HG02852 (cell line): ENCODE measurements at regions not wholly inside any gene's neighbourhood (a gene's known extent, or its start where the extent isn't known, plus 50 kb on each side); places are given as distances from the start of the nearest gene placed in this dataset.

Source experiments
- ATAC-seq: cut with Tn5 transposase; IDR thresholded peaks from one replicate; pipeline ENCODE4 v1.9.1; 2021; ENCODE audit warnings: mild to moderate bottlenecking, moderate library complexity; ENCODE audit not compliant: unreplicated experiment

DNA sequence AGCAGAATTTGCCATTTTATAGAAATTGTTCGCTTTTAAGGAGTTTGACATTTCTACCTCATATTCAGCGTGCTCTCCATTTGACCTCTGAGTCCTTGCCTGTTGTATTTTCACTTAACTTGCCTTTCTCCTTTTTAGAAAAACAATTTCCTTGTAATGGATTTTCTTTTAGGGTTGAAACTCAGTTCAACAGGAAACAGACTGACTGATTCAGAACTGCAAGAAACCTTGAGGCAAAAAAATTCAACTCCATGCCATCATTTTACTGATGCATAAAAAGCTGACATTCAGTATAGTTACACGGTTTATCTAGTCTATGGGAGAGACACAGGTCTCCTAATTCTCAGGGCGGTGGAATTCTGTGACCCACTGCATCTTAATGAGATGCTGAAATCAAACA lies 59.8 kb downstream of the MRPS30 start:
- ATAC-seq = no peak

DNA sequence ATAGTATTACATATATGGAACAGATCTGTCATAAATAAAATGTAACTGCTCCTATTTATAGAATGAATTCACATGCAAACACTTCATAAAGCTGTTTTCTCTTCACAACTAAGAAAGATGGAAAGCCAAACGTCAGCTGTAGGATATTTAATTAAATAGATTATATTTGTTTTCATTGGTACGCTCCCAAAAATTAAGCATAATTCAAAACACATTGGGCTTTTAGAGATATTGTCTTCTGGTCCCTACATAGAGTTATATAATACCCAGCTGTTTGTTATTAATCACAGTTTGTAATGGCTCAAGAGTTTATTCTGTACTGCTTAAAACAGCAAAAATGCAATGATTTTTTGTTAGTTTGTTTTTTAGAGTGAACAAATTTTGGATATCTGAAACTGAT lies 61.2 kb downstream of the MRPS30 start:
- ATAC-seq = no peak

DNA sequence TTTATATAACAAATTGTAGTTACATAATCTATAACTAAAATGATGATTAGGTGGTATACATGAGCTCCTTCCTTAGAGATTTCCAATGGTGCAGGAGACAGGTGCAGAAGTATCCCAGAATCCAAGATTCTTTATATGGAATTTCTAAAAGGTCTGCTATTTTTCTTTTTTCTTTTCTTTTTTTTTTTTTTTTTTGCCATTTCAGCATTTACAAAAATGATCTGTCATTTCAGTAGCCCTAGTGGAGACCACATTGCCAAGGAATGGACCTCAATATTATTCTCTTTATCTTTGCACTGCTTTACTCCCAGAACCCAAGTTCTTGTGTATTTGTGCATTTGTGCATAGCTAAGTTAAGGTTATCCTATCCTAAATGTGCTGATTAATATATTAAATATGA lies 61.7 kb downstream of the MRPS30 start:
- ATAC-seq = no peak

DNA sequence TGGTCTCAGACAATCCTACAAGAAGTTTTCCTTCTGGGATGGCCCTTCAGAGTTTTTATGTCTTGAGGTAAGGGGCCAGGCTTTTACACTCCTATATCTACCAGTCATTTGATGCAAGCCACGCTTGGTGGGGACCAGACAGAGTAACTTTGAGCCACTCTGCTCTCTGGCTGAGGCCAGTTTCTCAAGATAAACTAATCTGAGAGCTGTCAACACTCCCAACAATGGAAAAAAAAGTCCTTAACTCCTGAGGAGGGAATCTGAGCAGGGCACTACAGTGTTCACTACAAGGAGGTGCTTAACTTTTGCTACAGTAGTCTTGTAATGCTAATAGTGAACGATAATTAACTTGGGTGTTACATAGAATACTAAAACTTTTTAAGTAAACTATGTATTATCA lies 62.7 kb downstream of the MRPS30 start:
- ATAC-seq = no peak

DNA sequence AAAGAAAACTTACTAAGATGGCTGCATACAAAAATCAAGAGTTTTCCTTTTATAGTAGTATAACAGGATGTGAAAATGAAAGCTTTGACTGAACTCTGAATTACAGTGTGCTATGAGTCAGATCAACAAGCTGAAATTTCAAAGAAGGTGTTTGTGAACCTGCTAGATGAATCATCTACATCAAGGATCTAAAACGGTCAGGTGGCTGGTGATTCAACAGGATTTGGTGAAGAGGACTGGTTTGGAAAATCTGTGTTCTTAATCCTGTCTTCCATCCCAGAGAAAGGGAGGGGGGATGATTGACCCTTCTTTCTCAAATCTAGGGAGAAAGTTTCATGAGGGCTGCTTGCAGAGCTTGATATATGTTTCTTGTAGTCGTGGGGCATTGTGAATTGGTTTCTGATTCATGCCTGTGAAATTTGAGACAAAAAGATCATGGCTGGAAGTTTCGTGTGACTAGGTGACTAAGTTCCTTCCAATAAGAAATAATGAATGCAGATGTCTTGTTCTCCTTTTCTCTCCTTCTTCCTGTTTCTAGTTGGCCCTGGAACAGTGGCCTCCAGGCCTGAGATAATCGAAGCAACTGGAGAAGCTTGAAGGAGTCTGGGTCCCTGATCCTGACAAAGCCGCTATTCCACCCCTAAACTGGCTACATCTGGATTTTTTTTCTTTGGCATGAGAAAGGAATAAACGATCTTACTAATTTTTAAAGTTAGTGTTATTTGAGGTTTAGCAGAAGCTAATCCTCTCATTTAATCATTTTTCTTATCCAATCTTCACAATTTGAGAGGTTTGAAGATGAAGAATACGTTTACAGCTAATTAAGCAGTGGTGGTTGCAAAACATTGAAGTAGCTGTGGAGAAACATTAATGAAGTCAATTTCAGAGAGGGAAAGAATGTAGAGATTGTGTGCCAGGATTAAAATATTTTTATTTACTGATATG lies 67.2 kb downstream of the MRPS30 start:
- ATAC-seq = peak; percentile 99

DNA sequence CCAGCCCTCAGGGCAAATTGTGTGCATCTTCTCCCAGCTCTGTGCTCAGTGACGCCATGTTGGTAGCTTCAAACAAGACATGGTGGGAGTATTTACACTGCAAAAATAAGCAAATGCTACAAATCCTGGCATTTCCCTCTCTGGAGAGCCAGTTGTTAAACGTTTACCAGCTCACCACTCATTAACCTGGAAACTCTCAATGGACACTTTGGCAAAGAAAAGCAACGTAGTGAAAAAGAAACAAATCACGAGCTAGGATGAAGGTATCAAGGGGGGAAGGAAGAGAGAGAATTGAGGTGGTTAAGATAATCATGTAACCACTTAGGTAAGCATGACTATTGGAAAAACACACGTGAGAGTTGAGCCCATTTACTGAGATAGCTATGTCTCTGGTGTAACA lies 72.5 kb downstream of the MRPS30 start:
- no peak for ATAC-seq

DNA sequence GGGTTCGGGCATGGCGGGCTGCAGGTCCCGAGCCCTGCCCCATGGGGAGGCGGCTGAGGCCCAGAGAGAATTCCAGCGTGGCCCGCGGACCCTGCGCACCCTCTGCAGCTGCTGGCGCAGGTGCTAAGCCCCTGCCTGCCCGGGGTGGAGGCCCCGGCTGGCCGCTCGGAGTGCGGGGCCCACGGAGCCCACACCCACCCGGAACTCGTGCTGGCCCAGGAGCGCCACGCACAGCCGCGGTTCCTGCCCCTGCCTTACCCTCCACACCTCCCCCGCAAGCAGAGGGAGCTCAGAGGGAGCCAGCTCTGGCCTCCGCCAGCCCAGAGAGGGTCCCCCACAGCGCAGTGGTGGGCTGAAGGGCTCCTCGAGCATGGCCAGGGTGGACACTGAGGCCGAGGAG lies 75.3 kb downstream of the MRPS30 start:
- ATAC-seq = no peak

DNA sequence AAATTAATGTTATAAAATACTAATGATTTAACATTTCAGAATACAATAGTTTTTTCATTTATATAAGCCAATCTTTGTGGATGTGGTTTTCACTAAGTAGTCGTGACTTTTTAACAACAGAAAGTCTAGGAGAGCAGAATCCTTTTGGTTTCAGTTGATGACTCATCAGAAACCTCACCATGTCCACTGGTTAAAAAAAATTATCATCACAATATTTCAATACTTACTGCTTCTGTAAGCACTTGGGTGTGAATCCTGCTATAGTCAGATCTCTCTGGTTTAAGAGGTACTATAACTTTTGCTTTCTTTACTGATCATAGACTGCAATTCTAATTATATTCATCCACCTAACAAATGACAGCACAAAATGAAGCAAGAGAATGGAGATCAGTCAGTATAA lies 77.2 kb downstream of the MRPS30 start:
- peak; percentile 92 for ATAC-seq

DNA sequence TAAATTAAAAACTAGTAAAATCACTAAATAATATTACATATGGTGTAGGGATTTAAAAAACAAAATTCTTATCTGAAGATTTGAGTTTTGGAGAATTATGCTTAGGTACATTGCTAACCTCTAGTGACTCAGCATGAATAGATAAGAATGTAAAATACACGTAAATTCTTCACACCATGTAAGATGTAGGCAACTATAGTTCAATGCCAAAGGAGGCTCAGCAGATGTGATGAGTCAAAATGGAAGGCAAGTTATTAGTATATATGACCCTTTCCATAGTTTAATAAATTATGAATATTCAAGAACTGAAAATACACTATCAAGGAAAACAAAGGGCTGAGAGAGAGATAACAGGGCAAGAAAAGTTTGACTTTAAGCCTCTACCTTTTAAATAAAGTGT lies 79.0 kb downstream of the MRPS30 start:
- ATAC-seq = peak; percentile 45

DNA sequence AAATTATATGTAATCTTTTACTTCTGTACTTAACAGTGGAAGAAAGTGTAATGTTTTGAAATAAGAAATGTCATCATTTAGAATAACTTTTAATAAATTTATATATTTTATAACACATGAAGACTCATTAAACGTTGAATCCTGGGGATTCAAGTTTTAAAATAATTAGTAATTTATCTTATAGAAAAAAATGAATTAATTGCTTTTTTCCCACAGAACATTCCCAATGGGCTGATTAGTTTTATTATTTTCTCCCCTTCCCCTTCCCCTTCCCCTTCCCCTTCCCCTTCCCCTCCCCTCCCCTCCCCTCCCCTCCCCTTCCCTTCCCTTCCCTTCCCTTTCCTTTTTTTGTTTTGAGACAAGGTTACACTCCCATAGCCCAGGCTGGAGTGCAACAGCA lies 79.7 kb downstream of the MRPS30 start:
- no peak for ATAC-seq

DNA sequence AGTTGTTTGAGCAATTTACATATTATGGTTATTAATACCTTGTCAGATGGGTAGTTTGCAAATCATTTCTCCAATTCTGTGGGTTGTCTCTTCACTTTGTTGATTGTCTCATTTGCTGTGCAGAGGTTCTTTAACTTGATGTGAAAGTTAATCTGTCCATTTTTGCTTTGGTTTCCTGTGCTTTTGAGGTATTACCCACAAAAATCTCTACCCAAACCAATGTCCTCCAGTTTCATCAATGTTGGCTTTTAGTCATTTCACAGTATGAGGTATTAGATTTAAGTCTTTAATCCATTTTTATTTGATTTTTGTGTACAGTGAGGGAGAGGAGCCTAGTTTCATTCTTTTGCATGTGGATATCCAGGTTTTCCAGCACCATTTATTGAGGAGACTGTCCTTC lies 82.4 kb downstream of the MRPS30 start:
- ATAC-seq = no peak

DNA sequence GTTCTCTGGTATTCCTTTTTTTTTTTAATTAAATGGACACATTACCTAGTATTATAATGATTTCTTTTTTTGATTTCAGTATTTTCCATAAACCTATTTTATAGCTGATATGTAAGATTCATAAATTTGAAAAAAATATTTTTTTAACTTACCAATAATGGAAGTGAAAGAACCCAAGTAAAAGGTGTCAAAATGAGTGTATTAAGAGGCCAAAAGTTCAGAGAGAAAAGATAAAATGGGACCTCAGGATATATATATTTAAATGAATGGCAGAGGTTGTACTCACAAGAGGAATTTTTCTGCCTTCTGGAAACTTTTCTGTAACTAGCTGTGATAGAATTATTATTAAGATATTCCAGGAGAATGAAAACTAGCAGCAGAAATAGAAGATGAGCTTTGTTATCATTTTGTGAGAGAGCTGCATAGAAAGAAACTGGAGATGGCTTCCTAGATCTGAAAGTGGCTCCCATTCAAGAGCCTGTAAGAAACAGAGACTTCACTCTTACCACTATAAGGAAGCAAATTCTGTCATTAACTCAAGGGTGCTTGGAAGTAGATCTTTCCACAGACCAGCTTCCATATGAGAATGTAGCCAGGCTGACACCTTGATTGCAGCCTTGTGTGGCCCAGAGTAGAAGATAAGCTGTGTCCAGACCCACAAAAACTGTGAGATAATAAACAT lies 91.7 kb downstream of the MRPS30 start:
- ATAC-seq = peak; percentile 53

DNA sequence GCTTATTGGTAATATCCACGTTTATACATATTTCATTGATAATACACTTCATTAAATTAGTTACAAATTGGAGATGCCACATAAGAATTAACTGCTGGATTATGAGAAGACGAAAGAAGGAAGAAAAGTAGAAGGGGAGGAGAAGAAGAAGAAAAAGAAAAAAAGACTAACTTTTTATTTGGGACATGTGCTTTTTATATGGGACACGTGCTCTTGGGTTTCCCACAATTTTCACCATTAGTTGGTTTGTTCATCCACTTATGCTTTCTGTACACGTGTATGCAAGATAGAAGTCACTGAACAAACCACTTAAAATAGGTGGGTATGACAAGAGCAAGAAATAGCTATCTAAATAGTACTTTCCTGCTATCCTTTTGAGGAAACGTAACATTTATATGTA lies 98.6 kb downstream of the MRPS30 start:
- ATAC-seq = no peak

DNA sequence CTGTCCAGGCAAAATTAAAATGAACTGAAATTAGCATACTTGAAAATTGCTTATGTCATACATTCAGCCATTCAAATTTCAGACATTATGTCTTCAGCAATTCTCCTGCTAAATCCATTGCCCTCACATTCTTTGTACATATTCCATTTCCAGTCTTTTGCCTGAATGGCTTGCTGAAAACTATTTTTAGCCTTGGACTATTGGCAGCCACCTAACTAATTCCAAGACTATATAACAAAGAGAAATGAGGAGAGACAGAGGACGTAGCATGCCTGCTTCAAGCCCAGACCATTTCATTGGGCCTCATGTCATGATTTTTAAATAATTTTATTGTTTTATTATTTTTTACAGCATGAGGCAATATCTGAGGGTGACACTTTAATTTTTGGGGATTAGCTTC lies 100.3 kb downstream of the MRPS30 start:
- no peak for ATAC-seq

DNA sequence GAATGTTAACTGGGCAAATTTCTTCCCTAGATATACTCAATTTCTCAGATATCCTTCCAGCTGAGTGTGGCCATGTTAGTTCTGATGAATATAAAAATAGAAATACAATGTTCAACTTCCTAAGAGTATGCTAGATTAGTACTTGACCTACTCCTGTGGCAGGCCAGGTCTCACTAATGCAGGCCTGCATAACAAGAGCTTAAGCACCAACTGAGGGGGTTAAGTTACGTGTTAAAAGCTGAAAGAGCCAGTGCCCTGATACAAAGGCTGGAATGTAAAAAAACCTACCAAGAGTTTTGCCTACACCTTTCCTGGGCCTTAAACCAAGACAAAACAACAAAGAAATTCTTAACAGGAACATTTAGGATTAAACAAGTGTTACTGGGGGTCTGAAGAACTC lies 102.8 kb downstream of the MRPS30 start:
- no peak for ATAC-seq

DNA sequence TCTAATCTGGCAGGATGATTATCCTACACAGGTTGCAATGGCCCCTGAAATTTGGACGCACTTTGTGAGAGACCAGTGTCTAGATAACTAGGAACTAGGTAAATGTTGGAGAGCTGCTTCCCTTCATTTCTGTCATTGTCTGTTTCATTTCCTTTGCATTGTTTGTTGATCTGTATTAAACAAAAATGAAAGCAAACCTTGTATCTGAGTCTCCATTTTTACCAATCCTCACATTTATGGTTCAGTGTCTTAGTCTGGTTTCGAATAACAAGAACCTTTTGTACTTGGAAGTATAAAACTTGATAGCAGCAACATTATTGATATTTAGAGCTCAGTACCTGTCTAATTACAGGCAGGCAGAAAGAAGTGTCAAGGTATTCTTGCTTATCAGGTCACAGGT lies 105.5 kb downstream of the MRPS30 start:
- ATAC-seq = no peak

DNA sequence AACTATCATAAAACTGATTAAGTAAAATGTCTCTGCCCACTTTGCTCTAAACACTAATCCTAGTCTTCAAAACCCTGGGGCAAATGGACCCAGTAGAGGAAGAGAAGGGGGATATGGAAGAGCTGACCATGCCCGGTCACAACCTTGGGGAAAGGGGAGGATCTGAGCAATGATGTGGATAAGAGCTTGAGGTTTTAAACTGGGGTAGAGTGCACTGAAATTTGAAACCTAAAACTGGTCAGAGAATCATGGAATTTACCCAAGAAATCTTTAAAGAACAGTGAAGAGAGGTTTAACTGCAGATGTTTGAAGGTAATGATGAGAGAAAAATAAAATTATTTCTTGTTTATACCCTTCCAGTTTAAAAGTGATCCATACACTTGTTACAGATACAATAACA lies 110.8 kb downstream of the MRPS30 start:
- no peak for ATAC-seq

DNA sequence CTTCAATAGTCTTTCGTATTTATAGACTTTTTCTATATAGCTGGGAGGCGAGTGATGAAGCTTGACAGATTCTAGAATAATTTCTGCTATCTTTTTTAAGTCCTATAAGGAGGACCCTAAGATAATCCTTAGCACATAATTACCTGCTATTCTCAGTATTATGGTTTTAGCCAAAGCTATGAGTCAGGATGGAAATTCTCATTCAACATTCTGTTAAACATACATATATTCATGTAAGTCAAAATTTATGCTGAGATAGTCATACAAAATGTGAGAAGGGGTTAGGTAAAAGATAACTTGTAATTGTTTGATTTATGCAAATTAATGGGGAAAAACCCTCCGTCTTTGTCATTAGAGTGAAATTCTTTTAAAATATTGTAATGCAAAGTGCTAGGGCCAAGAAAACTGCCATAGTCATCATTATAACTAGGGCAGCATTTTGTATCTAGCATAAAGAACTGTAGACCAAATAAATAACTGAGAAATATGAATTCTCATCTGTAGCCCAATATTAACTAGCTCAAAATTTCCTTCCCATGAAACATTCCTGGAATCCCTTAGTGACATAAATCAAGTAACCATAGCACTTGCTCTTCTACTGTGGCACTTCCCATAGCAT lies 118.5 kb downstream of the MRPS30 start:
- ATAC-seq = no peak

DNA sequence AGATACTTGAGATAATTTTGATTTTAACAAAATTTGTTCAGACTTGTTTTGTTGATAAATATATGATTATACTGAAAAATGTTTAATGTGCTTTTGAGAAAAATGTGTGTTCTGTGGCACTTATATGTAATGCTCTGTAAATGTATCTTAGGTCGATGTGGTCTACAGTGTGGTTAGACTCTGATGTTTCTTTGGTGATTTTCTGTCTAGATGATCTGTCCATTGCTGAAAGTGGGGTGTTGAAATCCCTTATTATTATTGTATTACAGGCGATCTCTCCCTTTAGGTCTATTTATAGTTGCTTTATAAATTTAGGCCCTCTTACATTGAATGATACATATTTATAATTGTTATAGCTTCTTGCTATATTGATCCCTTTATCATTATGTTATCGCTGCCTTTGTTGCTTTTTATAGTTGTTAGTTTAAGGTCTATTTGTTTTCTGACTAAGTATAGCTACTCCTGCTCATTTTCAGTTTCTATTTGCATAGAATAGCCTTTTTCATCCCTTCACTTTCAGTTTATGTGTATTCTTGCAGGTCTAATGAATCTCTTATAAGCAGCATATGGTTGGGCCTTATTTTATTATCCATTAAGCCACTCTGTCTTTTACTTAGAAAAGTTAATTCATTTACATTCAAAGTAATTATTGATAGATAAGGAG lies 124.3 kb downstream of the MRPS30 start:
- ATAC-seq = peak; percentile 98

DNA sequence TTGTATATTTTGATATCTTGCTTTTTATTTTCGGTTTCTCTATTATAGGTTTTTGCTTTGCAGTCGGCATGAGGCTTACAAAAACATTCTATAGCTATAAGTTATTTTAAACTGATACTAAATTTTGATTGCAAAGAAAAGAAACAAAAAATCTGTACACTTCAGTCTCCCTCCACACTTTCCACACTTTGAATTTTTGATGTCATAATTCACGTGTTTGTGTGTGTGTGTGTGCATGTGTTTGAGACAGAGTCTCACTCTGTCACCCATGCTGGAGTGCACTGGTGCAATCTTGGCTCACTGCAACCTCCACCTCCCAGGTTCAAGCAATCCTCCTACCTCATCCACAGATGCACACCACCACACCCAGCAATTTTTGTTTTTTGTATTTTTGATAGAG lies 124.9 kb downstream of the MRPS30 start:
- ATAC-seq = peak; percentile 10

DNA sequence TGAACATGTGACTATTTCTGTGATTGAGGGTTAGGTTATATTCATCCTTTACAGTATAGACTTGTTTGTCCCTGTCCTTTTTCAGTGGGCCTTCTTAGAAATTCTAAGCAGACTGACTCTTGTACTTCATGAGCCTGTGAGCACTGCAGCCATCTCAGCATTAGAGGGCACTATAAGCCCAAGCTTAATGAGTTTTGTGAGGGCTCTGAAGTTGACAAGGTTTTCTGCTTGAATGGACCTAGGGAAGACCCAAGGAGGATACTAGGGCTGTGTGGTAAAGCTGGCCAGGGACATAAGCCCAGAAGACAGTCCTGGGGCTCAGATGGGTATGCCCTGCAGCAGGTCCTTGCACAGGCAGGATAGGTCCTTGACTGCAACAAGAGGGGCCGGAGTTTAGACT lies 126.5 kb downstream of the MRPS30 start:
- no peak for ATAC-seq
